ENCODE measurements at regions not wholly inside any gene's neighbourhood (a gene's known extent, or its start where the extent isn't known, plus 50 kb on each side); places are given as distances from the start of the nearest gene placed in this dataset.

DNA sequence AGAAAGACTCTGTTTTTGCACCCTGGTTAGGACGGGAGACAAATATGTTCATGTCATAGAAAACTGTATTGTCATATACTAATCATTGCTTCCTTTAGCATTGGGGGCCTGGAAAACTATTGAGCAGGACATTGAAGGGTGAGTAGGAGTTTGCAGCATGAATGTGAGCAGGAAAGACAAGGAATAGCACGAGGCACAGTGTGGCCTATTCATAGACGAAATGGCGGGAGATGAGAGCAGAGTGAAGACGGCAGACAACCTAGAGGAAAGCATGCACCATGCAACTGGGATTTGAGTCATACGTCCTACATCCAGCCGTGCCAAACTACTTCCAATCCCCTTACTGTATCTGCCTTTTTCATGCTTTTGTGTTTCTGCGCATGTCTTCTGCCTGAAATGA, 508.1 kb downstream of the NTRK3 start:
- TF ChIP-seq, protein P1, sequence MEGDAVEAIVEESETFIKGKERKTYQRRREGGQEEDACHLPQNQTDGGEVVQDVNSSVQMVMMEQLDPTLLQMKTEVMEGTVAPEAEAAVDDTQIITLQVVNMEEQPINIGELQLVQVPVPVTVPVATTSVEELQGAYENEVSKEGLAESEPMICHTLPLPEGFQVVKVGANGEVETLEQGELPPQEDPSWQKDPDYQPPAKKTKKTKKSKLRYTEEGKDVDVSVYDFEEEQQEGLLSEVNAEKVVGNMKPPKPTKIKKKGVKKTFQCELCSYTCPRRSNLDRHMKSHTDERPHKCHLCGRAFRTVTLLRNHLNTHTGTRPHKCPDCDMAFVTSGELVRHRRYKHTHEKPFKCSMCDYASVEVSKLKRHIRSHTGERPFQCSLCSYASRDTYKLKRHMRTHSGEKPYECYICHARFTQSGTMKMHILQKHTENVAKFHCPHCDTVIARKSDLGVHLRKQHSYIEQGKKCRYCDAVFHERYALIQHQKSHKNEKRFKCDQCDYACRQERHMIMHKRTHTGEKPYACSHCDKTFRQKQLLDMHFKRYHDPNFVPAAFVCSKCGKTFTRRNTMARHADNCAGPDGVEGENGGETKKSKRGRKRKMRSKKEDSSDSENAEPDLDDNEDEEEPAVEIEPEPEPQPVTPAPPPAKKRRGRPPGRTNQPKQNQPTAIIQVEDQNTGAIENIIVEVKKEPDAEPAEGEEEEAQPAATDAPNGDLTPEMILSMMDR (IDR thresholded peaks at IDR 0.05) = no peak
- no peak for TF ChIP-seq POLR2AphosphoS5 (IDR thresholded peaks at IDR 0.05)
